Fibroblast of villous mesenchyme (primary cell): ENCODE measurements at regions not wholly inside any gene's neighbourhood (a gene's known extent, or its start where the extent isn't known, plus 50 kb on each side); places are given as distances from the start of the nearest gene placed in this dataset.

ENCODE experiments used
- DNase-seq: peaks from one replicate; pipeline ENCODE4 v3.0.0-alpha.2; 2010; ENCODE audit warnings: low read depth
- H3K4me3 ChIP-seq: 2 replicates; pipeline ENCODE4 v1.5.1; 2011; ENCODE audit warnings: low read depth, mild to moderate bottlenecking, low read length
- CTCF ChIP-seq: IDR thresholded peaks from 2 replicates; pipeline ENCODE4 v1.5.1; 2012; ENCODE audit warnings: low read depth, mild to moderate bottlenecking, low read length; ENCODE audit not compliant: insufficient read depth

GRCh38 chr17:34782271-34782670, 179.0 kb downstream of the CCT6B start:
- no peak for TF ChIP-seq CTCF
- H3K4me3 ChIP-seq, result no peak overlapping the region
- DNase-seq, result no peak

- no peak for TF ChIP-seq CTCF
- no peak overlapping the region for H3K4me3 ChIP-seq
- no peak for DNase-seq
Observed at GRCh38 chr17:34781571-34782108, 179.6 kb downstream of the CCT6B start.

GRCh38 chr17:34781071-34781470, 180.2 kb downstream of the CCT6B start:
- no peak for TF ChIP-seq CTCF
- no peak overlapping the region for H3K4me3 ChIP-seq

GRCh38 chr17:34780438-34780837, 180.8 kb downstream of the CCT6B start:
- TF ChIP-seq CTCF, result no peak
- no peak for DNase-seq
- no peak overlapping the region for H3K4me3 ChIP-seq

More at GRCh38 chr17:34781071-34781470, 180.2 kb downstream of the CCT6B start:
- no peak for DNase-seq

- DNase-seq, result no peak
- no peak for TF ChIP-seq CTCF
- no peak overlapping the region for H3K4me3 ChIP-seq
Observed at GRCh38 chr17:34776456-34777443, 184.5 kb downstream of the CCT6B start.

GRCh38 chr17:34773036-34773435, 188.2 kb downstream of the CCT6B start:
- no peak for TF ChIP-seq CTCF

More at GRCh38 chr17:34773036-34773435, 188.2 kb downstream of the CCT6B start:
- H3K4me3 ChIP-seq, result no peak overlapping the region
- DNase-seq, result no peak
